ENCODE measurements at regions not wholly inside any gene's neighbourhood (a gene's known extent, or its start where the extent isn't known, plus 50 kb on each side); places are given as distances from the start of the nearest gene placed in this dataset.

- no peak for DNase-seq
Observed at GRCh38 chr16:55214974-55215494, 109.0 kb upstream of the IRX6 start.

GRCh38 chr16:55217392-55217791 lies 106.6 kb upstream of the IRX6 start:
- DNase-seq: no peak

GRCh38 chr16:55221836-55222235 lies 102.2 kb upstream of the IRX6 start:
- no peak for DNase-seq

GRCh38 chr16:55222486-55222885 lies 101.5 kb upstream of the IRX6 start:
- DNase-seq: no peak

GRCh38 chr16:55225972-55226542 lies 97.9 kb upstream of the IRX6 start:
- DNase-seq: no peak

GRCh38 chr16:55232822-55233221 lies 91.2 kb upstream of the IRX6 start:
- DNase-seq: no peak

- DNase-seq: no peak
Observed at GRCh38 chr16:55233464-55233863, 90.5 kb upstream of the IRX6 start.

GRCh38 chr16:55236655-55237054 lies 87.3 kb upstream of the IRX6 start:
- DNase-seq: no peak

GRCh38 chr16:55239723-55240122 lies 84.3 kb upstream of the IRX6 start:
- no peak for DNase-seq

- no peak for DNase-seq
Observed at GRCh38 chr16:55240888-55241287, 83.1 kb upstream of the IRX6 start.

GRCh38 chr16:55242667-55243066 lies 81.3 kb upstream of the IRX6 start:
- no peak for DNase-seq

GRCh38 chr16:55248058-55248457 lies 75.9 kb upstream of the IRX6 start:
- no peak for DNase-seq

- DNase-seq: no peak
Observed at GRCh38 chr16:55248494-55248893, 75.5 kb upstream of the IRX6 start.

GRCh38 chr16:55249361-55249760 lies 74.6 kb upstream of the IRX6 start:
- DNase-seq: no peak

GRCh38 chr16:55249936-55250335 lies 74.1 kb upstream of the IRX6 start:
- no peak for DNase-seq

GRCh38 chr16:55250701-55251100 lies 73.3 kb upstream of the IRX6 start:
- no peak for DNase-seq

- no peak for DNase-seq
Observed at GRCh38 chr16:55251151-55251550, 72.9 kb upstream of the IRX6 start.

- DNase-seq: no peak
Observed at GRCh38 chr16:55252577-55252976, 71.4 kb upstream of the IRX6 start.

GRCh38 chr16:55253987-55254386 lies 70.0 kb upstream of the IRX6 start:
- no peak for DNase-seq

- DNase-seq: no peak
Observed at GRCh38 chr16:55255733-55256282, 68.2 kb upstream of the IRX6 start.

GRCh38 chr16:55256412-55257016 lies 67.5 kb upstream of the IRX6 start:
- DNase-seq: no peak

- peak in 5 of 51 donors; percentile 0 to 3 (median 2) for DNase-seq
Observed at GRCh38 chr16:55257966-55258613, 65.9 kb upstream of the IRX6 start.

GRCh38 chr16:55261301-55261700 lies 62.7 kb upstream of the IRX6 start:
- DNase-seq: no peak

Measured in hypothalamus (tissue), 51 donors.